GM10248 (cell line): ENCODE measurements at regions not wholly inside any gene's neighbourhood (a gene's known extent, or its start where the extent isn't known, plus 50 kb on each side); places are given as distances from the start of the nearest gene placed in this dataset.
"Not testable (repeated sequence)": the region's sequence is repeated elsewhere in the genome, so short reads cannot be mapped to it uniquely, and the experiment has no call there.

Experiments
- CTCF ChIA-PET: fragments of 300-600 bp; sonication (Branson Sonifier 250); formaldehyde crosslinking; extraction: SDS; loops from one replicate; lab custom pipeline; 2021; ENCODE audit warnings: antibody characterized with exemption; lab: Yijun Ruan, JAX
- POLR2A ChIA-PET: fragments of 350-650 bp; sonication (Branson Sonifier 250); formaldehyde crosslinking; extraction: SDS; loops from one replicate; lab custom pipeline; 2020; ENCODE audit warnings: antibody characterized with exemption; lab: Yijun Ruan, JAX
- DNase-seq: peaks from one replicate; pipeline ENCODE4 v3.0.0; 2012; ENCODE audit errors: extremely low spot score
- TF ChIP-seq, protein P1 (sequence below): IDR thresholded peaks from 2 replicates; pipeline ENCODE4 v1.5.1; 2012; ENCODE audit warnings: mild to moderate bottlenecking, low read depth; ENCODE audit errors: extremely low read depth, missing control alignments, control extremely low read depth

DNA sequence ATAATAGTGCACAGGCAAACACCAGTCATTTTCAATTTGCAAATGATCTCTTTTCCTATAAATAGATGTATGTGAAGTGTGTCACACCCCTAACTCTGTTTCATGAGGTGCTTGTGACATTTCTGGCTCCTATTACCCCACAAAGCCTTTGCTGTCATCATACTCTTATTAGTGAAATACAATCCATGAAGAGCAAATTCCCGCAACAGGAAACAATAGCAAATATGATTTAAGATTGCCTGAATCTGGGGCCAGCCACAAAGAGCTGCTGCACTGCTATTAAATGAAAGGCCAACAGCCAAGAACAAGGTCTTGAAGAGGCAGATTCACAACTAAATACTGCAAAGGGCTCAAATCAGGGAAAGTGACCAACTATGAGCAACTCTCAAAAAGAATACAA is 96.3 kb upstream of the CAV2 start:
- no peak for DNase-seq
- POLR2A ChIA-PET, result no interaction called here
- TF ChIP-seq, protein P1, sequence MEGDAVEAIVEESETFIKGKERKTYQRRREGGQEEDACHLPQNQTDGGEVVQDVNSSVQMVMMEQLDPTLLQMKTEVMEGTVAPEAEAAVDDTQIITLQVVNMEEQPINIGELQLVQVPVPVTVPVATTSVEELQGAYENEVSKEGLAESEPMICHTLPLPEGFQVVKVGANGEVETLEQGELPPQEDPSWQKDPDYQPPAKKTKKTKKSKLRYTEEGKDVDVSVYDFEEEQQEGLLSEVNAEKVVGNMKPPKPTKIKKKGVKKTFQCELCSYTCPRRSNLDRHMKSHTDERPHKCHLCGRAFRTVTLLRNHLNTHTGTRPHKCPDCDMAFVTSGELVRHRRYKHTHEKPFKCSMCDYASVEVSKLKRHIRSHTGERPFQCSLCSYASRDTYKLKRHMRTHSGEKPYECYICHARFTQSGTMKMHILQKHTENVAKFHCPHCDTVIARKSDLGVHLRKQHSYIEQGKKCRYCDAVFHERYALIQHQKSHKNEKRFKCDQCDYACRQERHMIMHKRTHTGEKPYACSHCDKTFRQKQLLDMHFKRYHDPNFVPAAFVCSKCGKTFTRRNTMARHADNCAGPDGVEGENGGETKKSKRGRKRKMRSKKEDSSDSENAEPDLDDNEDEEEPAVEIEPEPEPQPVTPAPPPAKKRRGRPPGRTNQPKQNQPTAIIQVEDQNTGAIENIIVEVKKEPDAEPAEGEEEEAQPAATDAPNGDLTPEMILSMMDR, result no peak
- CTCF ChIA-PET, result no interaction called here

DNA sequence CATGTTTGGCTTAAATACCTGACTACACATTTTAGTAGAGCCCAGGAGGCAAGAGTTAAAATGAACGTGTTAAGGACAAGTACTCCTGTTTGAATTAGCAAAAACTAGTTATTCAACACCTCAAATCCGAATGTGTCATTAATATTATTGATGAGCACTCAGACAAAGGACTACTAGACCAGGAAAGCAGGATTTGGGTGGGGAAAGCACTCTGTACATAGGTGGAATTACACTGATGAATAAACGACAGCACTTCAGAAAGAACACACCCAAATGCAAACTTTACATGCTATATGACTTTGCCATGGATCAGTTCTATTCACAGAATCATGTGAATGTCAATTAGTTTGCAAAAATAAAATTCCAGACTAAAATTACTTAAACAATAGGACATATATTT is 95.1 kb upstream of the CAV2 start:
- ChIA-PET POLR2A (no interaction called here), CTCF (no interaction called here)
- DNase-seq, result no peak
- TF ChIP-seq, protein P1, result no peak

DNA sequence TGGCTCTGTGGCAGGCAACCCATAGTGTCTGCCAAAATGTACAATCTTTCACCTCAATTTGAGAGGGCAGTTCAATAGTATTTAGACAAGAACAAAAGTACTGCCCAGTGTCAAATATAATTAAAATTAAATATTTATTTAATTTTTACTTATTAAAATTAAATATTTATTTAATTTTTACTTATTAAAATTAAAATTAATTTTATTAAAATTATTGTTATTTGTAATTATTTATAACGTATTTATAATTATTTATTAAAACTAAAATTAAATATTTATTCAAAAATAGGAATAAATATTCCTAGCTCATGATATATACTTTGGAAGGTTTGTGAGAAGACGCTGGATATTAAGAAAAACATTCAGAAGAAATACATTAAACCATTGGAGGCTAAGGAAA is 93.7 kb upstream of the CAV2 start:
- ChIA-PET CTCF (no interaction called here), POLR2A (no interaction called here)
- no peak for DNase-seq
- TF ChIP-seq, protein P1, result no peak

DNA sequence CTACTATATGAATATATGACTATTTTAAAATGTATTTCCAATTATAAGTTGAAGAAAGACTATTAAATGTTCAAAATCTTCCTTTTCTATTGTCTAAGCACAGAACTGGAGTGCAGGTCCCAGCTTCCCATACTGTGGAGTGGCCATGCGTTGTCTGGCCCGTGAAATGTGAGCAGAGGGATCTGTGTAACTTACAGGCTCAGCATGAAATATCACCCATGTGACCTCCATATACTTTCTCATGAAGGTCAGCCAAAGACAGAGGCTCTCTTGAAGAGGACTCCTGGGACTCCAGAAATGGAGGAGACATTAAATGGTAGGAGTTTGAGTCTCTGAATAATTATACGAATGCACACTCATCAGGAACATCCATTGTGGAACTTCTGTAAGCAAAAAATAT is 92.4 kb upstream of the CAV2 start:
- TF ChIP-seq, protein P1, result no peak
- ChIA-PET CTCF (no interaction called here), POLR2A (interaction anchor here (0.6 kb wide), 1 partner anchor 134 kb away, joined by 3 read pairs; no protein-coding TSS in a partner anchor)
- DNase-seq, result no peak

DNA sequence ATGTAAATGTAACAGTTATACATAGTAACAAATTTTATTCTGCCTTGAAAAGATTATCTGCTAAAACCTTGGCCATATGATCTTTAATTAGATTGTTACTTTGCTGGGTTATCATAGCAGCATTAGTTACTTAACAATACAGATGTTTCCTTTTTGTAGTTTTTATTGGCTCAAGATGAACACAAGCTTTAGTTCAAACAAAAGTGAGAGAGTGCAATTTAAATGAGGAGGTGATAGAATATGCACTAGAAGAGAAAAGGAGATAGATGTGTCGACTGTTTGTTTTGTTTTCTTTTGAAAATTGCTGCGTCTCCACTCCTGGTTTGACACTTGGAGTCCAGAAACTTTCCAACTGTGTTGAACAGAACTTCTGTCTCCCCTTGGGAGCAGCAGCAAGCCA is 91.4 kb upstream of the CAV2 start:
- ChIA-PET POLR2A (no interaction called here), CTCF (no interaction called here)
- DNase-seq, result no peak
- TF ChIP-seq, protein P1, result no peak

DNA sequence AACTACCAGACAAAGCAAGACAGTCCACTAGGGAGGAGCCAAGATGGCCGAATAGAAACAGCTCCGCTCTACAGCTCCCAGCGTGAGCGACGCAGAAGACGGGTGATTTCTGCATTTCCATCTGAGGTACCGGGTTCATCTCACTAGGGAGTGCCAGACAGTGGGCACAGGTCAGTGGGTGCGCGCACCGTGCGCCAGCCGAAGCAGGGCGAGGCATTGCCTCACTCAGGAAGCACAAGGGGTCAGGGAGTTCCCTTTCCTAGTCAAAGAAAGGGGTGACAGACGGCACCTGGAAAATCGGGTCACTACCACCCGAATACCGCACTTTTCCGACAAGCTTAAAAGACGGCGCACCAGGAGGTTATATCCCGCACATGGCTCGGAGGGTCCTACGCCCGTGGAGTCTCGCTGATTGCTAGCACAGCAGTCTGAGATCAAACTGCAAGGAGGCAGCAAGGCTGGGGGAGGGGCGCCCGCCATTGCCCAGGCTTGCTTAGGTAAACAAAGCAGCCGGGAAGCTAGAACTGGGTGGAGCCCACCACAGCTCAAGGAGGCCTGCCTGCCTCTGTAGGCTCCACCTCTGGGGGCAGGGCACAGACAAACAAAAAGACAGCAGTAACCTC is 90.6 kb upstream of the CAV2 start:
- POLR2A ChIA-PET, DNase-seq, CTCF ChIA-PET: not testable (repeated sequence)

DNA sequence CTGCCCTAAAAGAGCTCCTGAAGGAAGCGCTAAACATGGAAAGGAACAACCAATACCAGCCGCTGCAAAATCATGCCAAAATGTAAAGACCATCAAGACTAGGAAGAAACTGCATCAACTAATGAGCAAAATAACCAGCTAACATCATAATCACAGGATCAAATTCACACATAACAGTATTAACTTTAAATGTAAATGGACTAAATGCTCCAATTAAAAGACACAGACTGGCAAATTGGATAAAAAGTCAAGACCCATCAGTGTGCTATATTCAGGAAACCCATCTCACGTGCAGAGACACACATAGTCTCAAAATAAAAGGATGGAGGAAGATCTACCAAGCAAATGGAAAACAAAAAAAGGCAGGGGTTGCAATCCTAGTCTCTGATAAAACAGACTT is 88.8 kb upstream of the CAV2 start:
- DNase-seq, CTCF ChIA-PET, POLR2A ChIA-PET: not testable (repeated sequence)
